WI38 (cell line): ENCODE measurements at regions not wholly inside any gene's neighbourhood (a gene's known extent, or its start where the extent isn't known, plus 50 kb on each side); places are given as distances from the start of the nearest gene placed in this dataset.
"Not testable (repeated sequence)": the region's sequence is repeated elsewhere in the genome, so short reads cannot be mapped to it uniquely, and the experiment has no call there.

Experiments
- H3K4me3 ChIP-seq: 2 replicates; pipeline ENCODE4 v1.5.1; 2011; ENCODE audit warnings: low read depth, mild to moderate bottlenecking, control low read depth, low read length

- not testable (repeated sequence) for H3K4me3 ChIP-seq
Measured at GRCh38 chr2:242116676-242117075, 247.1 kb downstream of the RTP5 start.

DNA sequence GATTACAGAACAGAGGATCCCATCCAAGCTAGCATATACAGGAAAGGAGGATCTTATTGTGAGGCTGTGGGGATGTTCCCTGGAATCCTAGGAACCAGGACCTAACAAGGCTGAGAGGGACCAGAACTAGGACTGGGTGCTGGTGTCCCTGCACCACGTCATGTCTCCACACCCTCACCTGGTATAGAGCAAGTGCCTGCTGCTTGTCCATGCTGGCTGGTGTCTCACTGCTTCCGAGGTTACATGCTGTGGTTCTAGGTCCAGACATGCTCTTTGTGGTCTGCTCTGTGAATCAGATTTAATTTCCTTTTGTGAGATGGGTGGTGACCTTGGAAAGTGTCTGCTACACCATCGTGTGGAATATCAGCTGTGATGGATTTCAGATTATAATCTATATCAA is 247.8 kb downstream of the RTP5 start:
- H3K4me3 ChIP-seq, result not testable (repeated sequence)

GRCh38 chr2:242119682-242120081 is 250.2 kb downstream of the RTP5 start:
- not testable (repeated sequence) for H3K4me3 ChIP-seq

DNA sequence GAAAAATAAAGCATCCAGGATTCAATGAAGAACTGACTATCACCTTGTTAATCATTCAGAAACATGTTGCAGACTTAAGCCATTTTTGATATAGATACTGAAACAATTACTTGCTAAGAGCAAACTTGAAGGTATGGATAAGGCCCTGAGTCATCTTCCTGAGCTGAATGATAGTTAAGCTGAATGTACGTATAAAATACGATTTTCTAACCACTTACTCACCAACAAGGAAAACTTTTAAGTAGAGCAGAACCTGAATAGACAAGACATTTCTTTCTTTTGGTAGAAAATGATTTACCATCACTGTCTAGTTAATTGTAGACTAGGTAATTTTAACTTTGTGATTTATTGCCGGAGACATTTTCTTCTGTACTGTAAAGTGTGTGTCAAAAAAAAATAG is 261.2 kb downstream of the RTP5 start:
- not testable (repeated sequence) for H3K4me3 ChIP-seq

- not testable (repeated sequence) for H3K4me3 ChIP-seq
Measured at GRCh38 chr2:242159921-242160320, 290.4 kb downstream of the RTP5 start.

GRCh38 chr2:242165115-242165514 is 295.6 kb downstream of the RTP5 start:
- H3K4me3 ChIP-seq, result not testable (repeated sequence)

GRCh38 chr2:242171290-242171689 is 301.8 kb downstream of the RTP5 start:
- not testable (repeated sequence) for H3K4me3 ChIP-seq
